Activated naive CD8-positive, alpha-beta T cell treated with anti-CD3 and anti-CD28 coated beads for 36 hours (primary cell): ENCODE measurements at regions not wholly inside any gene's neighbourhood (a gene's known extent, or its start where the extent isn't known, plus 50 kb on each side); places are given as distances from the start of the nearest gene placed in this dataset.

ENCODE experiments used
- DNase-seq: peaks from one replicate; pipeline ENCODE4 v3.0.0; 2021
- H3K27ac Mint-ChIP-seq: one replicate; pipeline ENCODE4 v1.8.0; 2022; ENCODE audit warnings: mild to moderate bottlenecking, moderate library complexity, mixed read lengths
- H3K27me3 Mint-ChIP-seq: one replicate; pipeline ENCODE4 v1.8.0; 2022; ENCODE audit warnings: mild to moderate bottlenecking, mixed read lengths
- H3K36me3 Mint-ChIP-seq: one replicate; pipeline ENCODE4 v1.8.0; 2021; ENCODE audit warnings: mild to moderate bottlenecking, mixed read lengths
- H3K4me1 Mint-ChIP-seq: one replicate; pipeline ENCODE4 v1.8.0; 2021; ENCODE audit warnings: mixed read lengths
- H3K4me3 Mint-ChIP-seq: one replicate; pipeline ENCODE4 v1.8.0; 2022; ENCODE audit warnings: mild to moderate bottlenecking, moderate library complexity, mixed read lengths
- H3K9me3 Mint-ChIP-seq: one replicate; pipeline ENCODE4 v1.8.0; 2022; ENCODE audit warnings: mixed read lengths

DNA sequence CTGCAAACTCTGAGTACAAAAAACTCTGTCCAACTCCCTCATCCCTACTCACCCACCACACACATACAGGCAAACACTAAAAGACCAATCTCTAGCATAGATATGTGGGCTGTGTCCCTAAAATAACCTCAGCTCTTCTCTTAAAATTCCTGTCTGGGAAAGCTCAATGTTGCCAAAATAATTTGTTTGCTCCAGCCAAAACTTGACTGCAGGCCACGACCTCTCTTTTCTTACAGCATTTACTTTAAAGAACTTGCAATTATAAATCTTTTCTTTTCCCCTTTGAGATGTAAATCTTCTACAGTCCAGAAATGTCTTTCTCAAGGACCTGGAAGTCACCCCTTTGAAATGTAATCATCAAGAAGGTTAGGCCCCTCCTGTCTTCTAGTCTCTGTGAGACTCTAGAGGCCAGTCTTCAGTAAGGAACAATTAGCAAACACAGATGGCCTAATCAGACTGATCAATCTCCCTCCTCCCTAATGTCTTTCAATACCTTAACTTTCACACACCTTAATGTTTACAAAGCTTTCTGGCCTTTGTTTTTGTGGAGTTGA is 483.6 kb upstream of the RGS18 start:
- no peaks in the 10 kb centered on the region for H3K9me3 Mint-ChIP-seq
- H3K27ac Mint-ChIP-seq, result no peak overlapping the region
- no peaks in the 10 kb centered on the region for H3K36me3 Mint-ChIP-seq

DNA sequence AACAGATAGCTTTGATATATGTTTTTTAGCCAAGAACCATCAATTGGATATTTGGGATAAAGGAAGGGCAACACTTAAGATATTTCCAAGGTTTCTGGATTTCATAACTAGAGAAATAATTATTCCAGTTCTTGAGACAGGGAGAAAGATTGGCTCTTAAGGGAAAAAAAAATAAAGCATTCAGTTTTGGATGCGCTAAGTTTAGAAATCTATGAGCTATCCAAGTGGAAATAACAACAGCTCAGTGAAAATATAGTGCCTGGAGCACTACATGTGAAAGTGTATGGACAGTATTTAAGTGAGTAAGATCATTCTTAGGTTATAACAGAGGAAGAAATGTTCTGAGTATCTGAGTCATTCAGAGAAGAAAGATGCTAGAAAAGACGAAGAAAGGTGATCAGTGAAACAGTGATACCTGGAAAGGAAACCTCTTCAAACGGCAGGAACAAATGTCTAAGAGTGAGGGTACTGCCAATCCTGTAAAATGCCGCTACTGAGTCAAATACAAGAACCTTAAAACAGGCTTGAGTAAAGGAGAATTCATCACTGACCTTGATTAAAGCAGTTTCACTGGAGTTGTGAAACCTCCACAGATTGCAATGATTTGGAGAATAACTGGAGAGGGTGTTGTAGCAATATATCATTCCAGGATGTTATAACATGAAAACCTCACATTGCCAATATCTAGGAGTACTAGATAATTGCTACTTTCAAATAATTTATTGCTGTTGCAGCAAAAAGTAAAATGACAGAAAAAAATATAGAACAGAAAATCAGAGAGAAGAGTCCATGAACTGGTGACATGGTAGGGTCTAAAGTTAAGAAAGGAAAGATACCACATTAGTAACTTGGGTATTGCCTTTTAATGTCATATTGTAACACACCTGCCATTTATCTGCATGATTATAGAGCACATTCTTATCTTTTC is 482.1 kb upstream of the RGS18 start:
- Mint-ChIP-seq H3K9me3 (no peaks in the 10 kb centered on the region), H3K27me3 (no peaks in the 10 kb centered on the region), H3K27ac (no peak overlapping the region), H3K36me3 (no peaks in the 10 kb centered on the region), H3K4me1 (no peaks in the 10 kb centered on the region), H3K4me3 (no peak overlapping the region)
- no peak for DNase-seq

More for the DNA sequence above, 483.6 kb upstream of the RGS18 start:
- H3K4me3 Mint-ChIP-seq, result no peak overlapping the region
- no peak for DNase-seq
- no peaks in the 10 kb centered on the region for H3K4me1 Mint-ChIP-seq
- H3K27me3 Mint-ChIP-seq, result no peaks in the 10 kb centered on the region

DNA sequence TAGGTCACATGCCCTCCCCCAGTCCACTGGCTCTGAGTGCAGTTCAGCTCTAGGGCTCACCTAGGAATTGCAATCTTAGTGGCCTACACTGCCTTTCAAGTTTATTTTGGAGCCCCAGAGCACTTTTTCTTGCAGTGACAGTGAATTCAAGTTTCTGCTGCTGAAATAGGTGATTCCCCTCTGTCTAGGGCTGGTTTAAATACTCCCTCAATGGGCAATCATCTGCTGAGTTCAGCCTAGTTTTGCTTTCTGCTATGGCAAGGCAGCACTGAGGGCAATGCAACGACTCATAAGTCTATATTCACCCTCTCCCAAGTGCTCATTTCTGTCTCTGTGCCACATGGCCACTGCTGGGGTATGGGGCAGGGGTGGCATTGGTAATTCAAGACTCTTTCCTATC is 472.6 kb upstream of the RGS18 start:
- Mint-ChIP-seq H3K36me3 (no peaks in the 10 kb centered on the region), H3K27ac (no peak overlapping the region), H3K4me3 (no peak overlapping the region)

GRCh38 chr1:191687721-191688120 is 470.5 kb upstream of the RGS18 start:
- H3K27me3 Mint-ChIP-seq, result no peaks in the 10 kb centered on the region
- no peaks in the 10 kb centered on the region for H3K4me1 Mint-ChIP-seq
- no peaks in the 10 kb centered on the region for H3K9me3 Mint-ChIP-seq
- H3K27ac Mint-ChIP-seq, result no peak overlapping the region
- no peak overlapping the region for H3K4me3 Mint-ChIP-seq
- DNase-seq, result no peak
- H3K36me3 Mint-ChIP-seq, result no peaks in the 10 kb centered on the region

More for the DNA sequence above, 472.6 kb upstream of the RGS18 start:
- Mint-ChIP-seq H3K27me3 (no peaks in the 10 kb centered on the region), H3K9me3 (no peaks in the 10 kb centered on the region), H3K4me1 (no peaks in the 10 kb centered on the region)
- no peak for DNase-seq

GRCh38 chr1:191690931-191691330 is 467.3 kb upstream of the RGS18 start:
- H3K27ac Mint-ChIP-seq, result no peak overlapping the region
- H3K27me3 Mint-ChIP-seq, result no peaks in the 10 kb centered on the region

DNA sequence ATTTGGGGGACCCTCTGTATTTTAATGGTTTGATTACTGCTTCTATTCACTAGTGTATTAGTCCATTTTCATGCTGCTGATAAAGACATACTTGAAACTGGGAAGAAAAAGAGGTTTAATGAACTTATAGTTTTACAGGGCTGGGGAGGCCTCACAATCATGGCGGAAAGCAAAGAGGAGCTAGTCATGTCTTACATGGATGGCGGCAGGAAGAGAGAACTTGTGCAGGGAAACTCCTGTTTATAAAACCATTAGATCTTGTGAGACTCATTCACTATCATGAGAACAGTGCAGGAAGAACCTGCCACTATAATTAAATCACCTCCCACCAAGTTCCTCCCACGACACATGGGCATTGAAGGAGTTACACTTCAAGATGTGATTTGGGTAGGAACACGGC is 464.5 kb upstream of the RGS18 start:
- Mint-ChIP-seq H3K27me3 (no peaks in the 10 kb centered on the region), H3K27ac (no peak overlapping the region), H3K9me3 (peaks cover 3% of the 10 kb centered on the region), H3K4me1 (no peaks in the 10 kb centered on the region), H3K36me3 (no peaks in the 10 kb centered on the region), H3K4me3 (no peak overlapping the region)
- DNase-seq, result no peak

More at GRCh38 chr1:191690931-191691330, 467.3 kb upstream of the RGS18 start:
- H3K4me1 Mint-ChIP-seq, result no peaks in the 10 kb centered on the region
- peaks cover 3% of the 10 kb centered on the region for H3K9me3 Mint-ChIP-seq
- H3K36me3 Mint-ChIP-seq, result no peaks in the 10 kb centered on the region
- H3K4me3 Mint-ChIP-seq, result no peak overlapping the region
- no peak for DNase-seq

- Mint-ChIP-seq H3K36me3 (no peaks in the 10 kb centered on the region), H3K4me1 (no peaks in the 10 kb centered on the region), H3K27me3 (no peaks in the 10 kb centered on the region), H3K27ac (no peak overlapping the region), H3K4me3 (no peak overlapping the region), H3K9me3 (peaks cover 4% of the 10 kb centered on the region)
- no peak for DNase-seq
Measured at GRCh38 chr1:191695865-191696264, 462.4 kb upstream of the RGS18 start.

DNA sequence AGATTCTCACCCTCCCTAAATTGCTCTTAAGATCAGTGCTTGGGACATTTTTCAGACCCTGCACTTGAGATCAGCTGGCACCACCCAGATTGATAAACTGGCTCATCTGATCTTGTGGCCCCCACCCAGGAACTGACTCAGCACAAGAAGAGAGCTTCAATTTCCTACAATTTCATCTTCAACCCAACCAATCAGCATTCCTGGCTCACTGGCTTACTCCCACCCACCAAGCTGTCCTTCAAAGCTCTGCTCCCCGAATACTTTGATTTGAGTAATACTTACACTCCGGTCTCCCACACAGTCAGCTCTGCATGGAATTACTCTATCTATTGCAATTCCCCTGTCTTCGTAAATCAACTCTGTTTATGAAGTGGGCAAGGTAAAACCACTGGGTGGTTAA is 461.9 kb upstream of the RGS18 start:
- H3K36me3 Mint-ChIP-seq, result no peaks in the 10 kb centered on the region

DNA sequence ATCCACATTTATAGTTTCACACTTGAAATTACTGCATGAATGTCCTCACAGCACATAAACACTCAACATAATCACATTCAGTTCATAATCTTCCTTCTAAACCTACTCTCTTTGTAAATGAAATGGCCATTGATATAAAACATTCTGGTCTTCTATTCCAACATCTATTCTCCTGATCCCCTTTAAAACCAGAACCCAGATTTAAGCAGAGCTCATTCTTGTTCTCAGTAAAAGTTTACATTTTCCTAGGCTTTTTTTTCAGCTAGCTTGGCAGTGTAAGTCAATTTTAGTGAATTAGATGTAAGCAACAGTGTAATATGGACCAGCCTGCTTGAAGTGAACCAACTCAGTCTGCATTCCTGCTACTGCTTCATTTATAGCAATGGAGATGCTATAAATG is 460.7 kb upstream of the RGS18 start:
- Mint-ChIP-seq H3K9me3 (peaks cover 4% of the 10 kb centered on the region), H3K36me3 (no peaks in the 10 kb centered on the region), H3K4me3 (no peak overlapping the region), H3K4me1 (no peaks in the 10 kb centered on the region), H3K27ac (no peak overlapping the region), H3K27me3 (no peaks in the 10 kb centered on the region)
- no peak for DNase-seq

More for the DNA sequence above, 461.9 kb upstream of the RGS18 start:
- H3K9me3 Mint-ChIP-seq, result peaks cover 4% of the 10 kb centered on the region
- H3K4me3 Mint-ChIP-seq, result no peak overlapping the region
- no peaks in the 10 kb centered on the region for H3K4me1 Mint-ChIP-seq
- no peak overlapping the region for H3K27ac Mint-ChIP-seq
- H3K27me3 Mint-ChIP-seq, result no peaks in the 10 kb centered on the region
- DNase-seq, result no peak

DNA sequence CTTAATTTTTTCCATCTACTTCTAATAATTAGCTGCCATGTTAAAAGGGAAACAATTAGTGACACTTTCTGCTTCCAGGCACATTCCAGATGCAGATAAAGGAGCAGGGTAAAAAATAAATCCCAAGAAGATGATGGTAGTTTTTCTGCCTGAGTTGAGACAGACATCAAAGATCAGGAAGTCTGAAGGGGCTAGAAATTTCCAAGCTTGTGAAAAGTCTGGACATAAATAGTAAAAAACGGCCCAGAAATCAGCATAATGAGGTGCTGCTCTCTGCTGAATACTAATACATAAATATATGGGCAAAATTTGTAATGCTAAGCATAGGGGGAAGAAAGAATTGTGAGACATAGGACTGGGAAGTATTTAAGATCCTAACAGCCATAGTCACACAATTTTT is 460.0 kb upstream of the RGS18 start:
- peaks cover 4% of the 10 kb centered on the region for H3K9me3 Mint-ChIP-seq
- no peaks in the 10 kb centered on the region for H3K4me1 Mint-ChIP-seq
- H3K27ac Mint-ChIP-seq, result no peak overlapping the region
- H3K36me3 Mint-ChIP-seq, result no peaks in the 10 kb centered on the region
- no peak for DNase-seq
- no peaks in the 10 kb centered on the region for H3K27me3 Mint-ChIP-seq
- no peak overlapping the region for H3K4me3 Mint-ChIP-seq

- no peak for DNase-seq
- no peak overlapping the region for H3K4me3 Mint-ChIP-seq
- H3K36me3 Mint-ChIP-seq, result no peaks in the 10 kb centered on the region
- no peaks in the 10 kb centered on the region for H3K4me1 Mint-ChIP-seq
- peaks cover 1% of the 10 kb centered on the region for H3K9me3 Mint-ChIP-seq
- H3K27me3 Mint-ChIP-seq, result no peaks in the 10 kb centered on the region
- H3K27ac Mint-ChIP-seq, result no peak overlapping the region
Measured at GRCh38 chr1:191699343-191699742, 458.9 kb upstream of the RGS18 start.

- Mint-ChIP-seq H3K4me1 (no peaks in the 10 kb centered on the region), H3K27me3 (no peaks in the 10 kb centered on the region), H3K36me3 (no peaks in the 10 kb centered on the region), H3K27ac (no peak overlapping the region), H3K9me3 (peaks cover 1% of the 10 kb centered on the region), H3K4me3 (no peak overlapping the region)
- DNase-seq, result no peak
Measured at GRCh38 chr1:191700922-191701321, 457.3 kb upstream of the RGS18 start.

- no peaks in the 10 kb centered on the region for H3K36me3 Mint-ChIP-seq
- H3K27ac Mint-ChIP-seq, result no peak overlapping the region
- H3K27me3 Mint-ChIP-seq, result no peaks in the 10 kb centered on the region
- DNase-seq, result no peak
- H3K4me3 Mint-ChIP-seq, result no peak overlapping the region
- H3K9me3 Mint-ChIP-seq, result peaks cover 1% of the 10 kb centered on the region
- H3K4me1 Mint-ChIP-seq, result no peaks in the 10 kb centered on the region
Measured at GRCh38 chr1:191702124-191702523, 456.1 kb upstream of the RGS18 start.

DNA sequence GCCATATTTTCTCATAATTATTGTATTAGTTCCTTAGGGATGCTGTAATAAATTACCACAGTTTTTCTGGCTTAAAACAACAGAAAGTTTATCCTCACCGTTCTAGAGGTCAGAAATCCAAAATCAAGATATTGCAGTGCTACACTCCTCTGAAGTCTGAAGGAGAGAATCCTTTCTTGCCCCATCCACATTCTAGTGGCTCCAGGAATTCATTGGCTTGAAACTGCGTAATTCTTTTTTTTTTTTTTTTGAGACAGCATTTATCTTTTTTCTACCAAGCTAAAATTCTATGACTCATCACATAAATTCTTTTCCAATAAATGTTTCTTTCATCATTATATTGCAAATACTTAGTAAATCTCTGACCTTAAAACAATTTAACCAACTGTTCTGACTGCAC is 451.0 kb upstream of the RGS18 start:
- no peak overlapping the region for H3K27ac Mint-ChIP-seq
- no peaks in the 10 kb centered on the region for H3K36me3 Mint-ChIP-seq
- no peaks in the 10 kb centered on the region for H3K27me3 Mint-ChIP-seq
- no peaks in the 10 kb centered on the region for H3K9me3 Mint-ChIP-seq
- DNase-seq, result no peak
- no peak overlapping the region for H3K4me3 Mint-ChIP-seq
- no peaks in the 10 kb centered on the region for H3K4me1 Mint-ChIP-seq

DNA sequence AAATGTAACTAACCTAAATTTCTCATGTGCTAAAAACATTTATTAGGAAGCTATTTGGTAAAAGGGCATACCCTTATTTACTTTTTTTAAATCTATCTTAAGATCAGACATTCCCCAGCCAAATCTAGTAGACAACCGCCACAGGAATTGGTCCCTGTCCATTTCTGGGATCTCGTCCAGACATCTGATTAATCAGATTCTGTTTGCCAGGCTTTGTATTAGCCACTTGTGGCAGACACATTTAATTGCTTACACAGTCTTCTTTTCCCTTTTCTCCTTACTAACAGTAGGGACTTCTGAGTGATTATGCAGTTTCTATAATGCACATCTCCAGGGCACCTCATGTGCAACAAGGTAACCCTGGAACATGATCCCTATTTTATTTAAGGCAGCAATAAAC is 449.0 kb upstream of the RGS18 start:
- Mint-ChIP-seq H3K27ac (no peak overlapping the region), H3K36me3 (no peaks in the 10 kb centered on the region), H3K9me3 (no peaks in the 10 kb centered on the region), H3K27me3 (no peaks in the 10 kb centered on the region), H3K4me1 (no peaks in the 10 kb centered on the region), H3K4me3 (no peak overlapping the region)
- DNase-seq, result no peak

DNA sequence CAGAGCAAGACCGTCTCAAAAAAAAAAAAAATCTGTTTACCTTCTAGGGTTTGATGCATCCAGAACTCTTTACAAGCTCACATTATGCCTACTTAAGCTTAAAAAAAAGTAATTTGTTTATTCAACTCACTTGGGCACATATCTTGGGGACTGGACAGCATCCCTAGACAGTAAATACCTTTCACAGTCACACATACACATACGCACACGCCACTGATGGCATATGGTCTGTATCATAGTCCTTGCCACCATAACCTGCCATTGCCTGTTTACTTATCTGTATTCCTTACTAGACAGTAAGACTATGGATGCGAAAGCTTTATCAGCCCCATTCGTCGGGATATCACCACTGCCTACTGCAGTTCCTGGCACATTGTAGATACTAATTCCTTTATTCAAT is 446.3 kb upstream of the RGS18 start:
- Mint-ChIP-seq H3K36me3 (no peaks in the 10 kb centered on the region), H3K4me1 (no peaks in the 10 kb centered on the region), H3K27me3 (no peaks in the 10 kb centered on the region), H3K27ac (no peak overlapping the region), H3K9me3 (no peaks in the 10 kb centered on the region), H3K4me3 (no peak overlapping the region)
- no peak for DNase-seq
